Right lobe of liver (tissue), 6 donors: ENCODE measurements at regions not wholly inside any gene's neighbourhood (a gene's known extent, or its start where the extent isn't known, plus 50 kb on each side); places are given as distances from the start of the nearest gene placed in this dataset.
"Not testable (repeated sequence)": the region's sequence is repeated elsewhere in the genome, so short reads cannot be mapped to it uniquely, and the experiment has no call there.

Source experiments
- ATAC-seq, 4 donors: fragments of 200-7000 bp; cut with Tn5 transposase; one replicate each; pipeline ENCODE4 v1.9.1; 2020; ENCODE audit warnings: mild to moderate bottlenecking in 4 of 4, moderate library complexity in 4 of 4
- DNase-seq, 3 donors: peaks; one replicate each; pipeline ENCODE4 v3.0.0-alpha.2; 2020
- H3K27ac ChIP-seq, 3 donors: fragments of 200-600 bp; one replicate each; pipeline ENCODE4 v1.8.0; 2022
- H3K27me3 ChIP-seq, 2 donors: fragments of 200-600 bp; one replicate each; pipeline ENCODE4 v1.8.0; 2022
- H3K36me3 ChIP-seq, 4 donors: fragments of 200-600 bp; sonication (generic) in 1 of 4; one replicate each; pipeline versions ENCODE4 v1.5.1 to v1.8.0; 2017 to 2022; ENCODE audit warnings: control low read depth in 1 of 4
- H3K4me1 ChIP-seq, 4 donors: fragments of 200-600 bp; sonication (generic) in 1 of 4; one replicate each; pipeline versions ENCODE4 v1.5.1 to v1.8.0; 2017 to 2022; ENCODE audit warnings: control low read depth in 1 of 4
- H3K4me3 ChIP-seq, 3 donors: fragments of 200-600 bp; one replicate each; pipeline ENCODE4 v1.8.0; 2022
- H3K9me3 ChIP-seq, 4 donors: fragments of 200-600 bp; sonication (generic) in 1 of 4; one replicate each; pipeline versions ENCODE4 v1.5.1 to v1.8.0; 2017 to 2022; ENCODE audit warnings: control low read depth in 1 of 4
- POLR2A ChIP-seq: fragments of 450-650 bp; IDR thresholded peaks from one replicate; pipeline ENCODE4 v1.6.1; 2017; ENCODE audit warnings: antibody characterized with exemption, mild to moderate bottlenecking
- WGBS: methylation state at CpG from one replicate; pipeline ENCODE4 v1.1.6; 2018; ENCODE audit warnings: low coverage, low lambda C conversion rate; ENCODE audit not compliant: insufficient coverage; ENCODE audit errors: missing lambda C conversion rate; 5-methylcytosine and 5-hydroxymethylcytosine counted together
- intact Hi-C, 2 donors: fragments of 100-400 bp; cut with DNase I; formaldehyde crosslinking; loops; one replicate each; pipeline versions ENCODE4 v1.11.2 to v1.14.1; 2022
- TF ChIP-seq, protein P1 (sequence below), 4 donors: fragments of 200-600 bp in 3 of 4; fragments of 450-650 bp in 1 of 4; IDR thresholded peaks; one replicate each; pipeline versions ENCODE4 v1.5.1 to v1.8.0; 2016 to 2022; ENCODE audit warnings: antibody characterized with exemption in 4 of 4, mild to moderate bottlenecking in 2 of 4
- donor health status: DM: no; HTN: yes; CAD: no.
- donor health status: DM: no; HTN: no; CAD: no.
- donor health status: DM: no; HTN: no; CAD: no.
- donor health status: DM: no; HTN: yes; CAD: no.
- donor health status: DM: no; HTN: yes; CAD: no.

DNA sequence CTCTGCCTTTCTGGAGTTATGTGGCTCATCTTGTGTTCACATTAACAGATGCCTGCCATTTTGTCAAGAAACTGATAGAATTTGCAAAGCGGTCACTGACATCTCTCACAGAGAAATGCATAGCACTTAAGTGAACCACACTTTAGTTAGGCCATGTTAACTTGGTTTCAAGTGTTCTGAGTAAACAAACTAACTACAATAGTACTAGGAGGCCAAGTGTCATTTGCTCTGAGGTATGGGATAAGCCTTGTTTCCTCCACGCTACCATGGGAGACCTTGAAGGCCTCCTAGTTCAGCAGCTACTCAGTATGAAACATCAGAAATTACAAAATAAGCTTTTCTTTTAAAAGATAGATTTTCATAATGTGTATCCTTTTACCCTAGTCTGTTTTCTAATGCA, 143.5 kb upstream of the MARCKS start:
- intact Hi-C loops = no loop called here
- 95% methylated on average over 2 of the region's 2 CpGs for WGBS
- no peak overlapping the region for H3K27ac ChIP-seq
- DNase-seq (no peak), ATAC-seq (no peak)
- TF ChIP-seq, protein P1, sequence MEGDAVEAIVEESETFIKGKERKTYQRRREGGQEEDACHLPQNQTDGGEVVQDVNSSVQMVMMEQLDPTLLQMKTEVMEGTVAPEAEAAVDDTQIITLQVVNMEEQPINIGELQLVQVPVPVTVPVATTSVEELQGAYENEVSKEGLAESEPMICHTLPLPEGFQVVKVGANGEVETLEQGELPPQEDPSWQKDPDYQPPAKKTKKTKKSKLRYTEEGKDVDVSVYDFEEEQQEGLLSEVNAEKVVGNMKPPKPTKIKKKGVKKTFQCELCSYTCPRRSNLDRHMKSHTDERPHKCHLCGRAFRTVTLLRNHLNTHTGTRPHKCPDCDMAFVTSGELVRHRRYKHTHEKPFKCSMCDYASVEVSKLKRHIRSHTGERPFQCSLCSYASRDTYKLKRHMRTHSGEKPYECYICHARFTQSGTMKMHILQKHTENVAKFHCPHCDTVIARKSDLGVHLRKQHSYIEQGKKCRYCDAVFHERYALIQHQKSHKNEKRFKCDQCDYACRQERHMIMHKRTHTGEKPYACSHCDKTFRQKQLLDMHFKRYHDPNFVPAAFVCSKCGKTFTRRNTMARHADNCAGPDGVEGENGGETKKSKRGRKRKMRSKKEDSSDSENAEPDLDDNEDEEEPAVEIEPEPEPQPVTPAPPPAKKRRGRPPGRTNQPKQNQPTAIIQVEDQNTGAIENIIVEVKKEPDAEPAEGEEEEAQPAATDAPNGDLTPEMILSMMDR (IDR thresholded peaks at IDR 0.05) = no peak
- no peak for TF ChIP-seq POLR2A
- H3K4me1 ChIP-seq = no peaks in the 10 kb centered on the region
- H3K36me3 ChIP-seq = no peaks in the 10 kb centered on the region
- H3K9me3 ChIP-seq = no peaks in the 10 kb centered on the region
- H3K4me3 ChIP-seq = no peak overlapping the region
- no peaks in the 10 kb centered on the region for H3K27me3 ChIP-seq

DNA sequence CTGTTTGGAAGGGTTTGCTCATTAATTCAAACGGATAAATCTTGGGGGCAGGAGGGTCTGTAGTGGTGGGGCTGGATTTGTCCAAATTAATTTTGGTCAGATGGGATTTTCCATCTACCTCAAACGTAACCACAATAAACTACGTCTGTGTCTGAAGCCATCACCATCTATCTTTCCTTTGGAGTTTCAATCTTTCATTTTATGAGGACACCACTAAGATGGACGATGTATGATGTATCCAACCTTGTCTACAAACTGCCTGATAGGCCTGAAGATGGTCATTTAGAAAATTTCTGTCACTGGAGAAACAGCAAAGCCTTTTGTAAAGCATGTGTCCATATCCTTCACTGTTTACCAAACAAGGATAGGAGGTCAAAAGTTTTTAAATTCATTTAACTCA, 138.6 kb upstream of the MARCKS start:
- TF ChIP-seq, protein P1 (IDR thresholded peaks at IDR 0.05) = no peak
- no peak for TF ChIP-seq POLR2A
- DNase-seq (no peak), ATAC-seq (no peak)
- Histone ChIP-seq H3K4me3 (no peak overlapping the region), H3K9me3 (no peaks in the 10 kb centered on the region), H3K27me3 (no peaks in the 10 kb centered on the region), H3K36me3 (no peaks in the 10 kb centered on the region), H3K4me1 (no peaks in the 10 kb centered on the region), H3K27ac (no peak overlapping the region)
- 92% methylated on average over 4 of the region's 4 CpGs for WGBS
- intact Hi-C loops = no loop called here

DNA sequence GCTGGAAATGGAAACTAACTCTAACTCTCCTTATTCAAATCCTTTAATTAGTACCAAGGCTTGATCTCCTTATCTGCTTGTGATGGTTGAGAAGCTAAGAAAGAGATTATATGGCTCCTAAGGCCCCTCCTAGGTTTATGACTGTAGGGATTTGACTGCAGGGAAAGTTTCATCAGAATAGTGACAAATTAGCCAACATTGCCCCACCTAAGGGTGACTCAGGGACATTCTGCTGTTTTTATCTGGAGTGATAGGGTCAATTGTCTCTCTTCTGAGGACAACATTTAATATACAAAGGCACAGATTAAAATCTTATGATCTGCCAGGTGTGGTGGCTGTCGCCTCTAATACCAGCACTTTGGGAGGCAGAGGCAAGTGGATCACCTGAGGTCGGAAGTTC, 138.1 kb upstream of the MARCKS start:
- TF ChIP-seq, protein P1 (IDR thresholded peaks at IDR 0.05) = no peak
- TF ChIP-seq POLR2A = no peak
- DNase-seq = no peak
- WGBS = 20% methylated on average over 1 of the region's 2 CpGs
- intact Hi-C loops = no loop called here
- peak; percentile 61 to 95 (median 88) for ATAC-seq
- Histone ChIP-seq H3K4me1 (no peaks in the 10 kb centered on the region), H3K4me3 (no peak overlapping the region), H3K36me3 (no peaks in the 10 kb centered on the region), H3K27ac (no peak overlapping the region), H3K27me3 (no peaks in the 10 kb centered on the region), H3K9me3 (no peaks in the 10 kb centered on the region)

DNA sequence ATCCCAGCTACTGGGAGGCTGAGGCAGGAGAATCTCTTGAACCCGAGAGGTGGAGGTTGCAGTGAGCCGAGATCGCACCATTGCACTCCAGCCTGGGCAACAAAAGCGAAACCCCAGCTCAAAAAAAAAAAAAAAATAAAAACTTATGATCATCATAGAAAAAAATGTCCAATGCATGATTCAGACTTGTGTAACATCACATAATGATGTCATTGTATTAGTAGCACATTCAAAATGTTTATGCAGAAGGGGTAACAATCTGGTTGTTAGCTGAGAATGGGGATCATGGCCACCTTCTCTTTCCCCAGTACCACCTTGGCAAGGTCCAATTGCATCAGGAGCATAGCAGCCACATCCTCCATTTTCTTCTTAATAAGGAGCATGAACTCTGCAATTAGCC, 137.6 kb upstream of the MARCKS start:
- Histone ChIP-seq H3K4me1 (no peaks in the 10 kb centered on the region), H3K27me3 (no peaks in the 10 kb centered on the region), H3K27ac (no peak overlapping the region), H3K4me3 (no peak overlapping the region), H3K9me3 (no peaks in the 10 kb centered on the region), H3K36me3 (no peaks in the 10 kb centered on the region)
- TF ChIP-seq, protein P1 (IDR thresholded peaks at IDR 0.05) = no peak
- TF ChIP-seq POLR2A = no peak
- intact Hi-C loops = no loop called here
- DNase-seq (no peak), ATAC-seq (peak in 1 of 4 donors; percentile 25)
- 97% methylated on average over 4 of the region's 4 CpGs for WGBS

DNA sequence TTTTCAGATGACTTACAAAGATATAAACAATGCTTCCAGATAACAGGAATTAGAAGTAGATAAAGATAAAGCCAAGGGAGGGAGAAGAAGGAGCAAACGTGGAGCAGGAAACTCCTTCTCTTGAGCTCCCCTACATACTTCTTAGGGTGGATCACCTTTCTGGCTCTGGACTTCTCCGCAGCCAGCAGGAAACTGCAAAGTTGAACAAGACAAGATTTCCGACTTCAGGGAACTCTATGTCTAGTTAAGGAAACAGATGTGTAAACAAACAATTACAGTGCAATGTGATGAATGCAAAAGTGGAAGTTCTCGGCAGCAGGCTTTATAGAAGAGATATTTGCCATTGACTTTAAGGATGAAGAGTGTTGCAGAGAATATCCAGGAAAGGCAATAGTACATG, 134.0 kb upstream of the MARCKS start:
- TF ChIP-seq, protein P1 (IDR thresholded peaks at IDR 0.05) = no peak
- TF ChIP-seq POLR2A = no peak
- Histone ChIP-seq H3K27me3 (no peaks in the 10 kb centered on the region), H3K4me1 (no peaks in the 10 kb centered on the region), H3K27ac (no peak overlapping the region), H3K36me3 (no peaks in the 10 kb centered on the region), H3K4me3 (no peak overlapping the region), H3K9me3 (no peaks in the 10 kb centered on the region)
- peak; percentile 34 to 78 (median 50) for ATAC-seq
- intact Hi-C loops = no loop called here
- DNase-seq = no peak
- WGBS = 40% methylated on average over 4 of the region's 4 CpGs

DNA sequence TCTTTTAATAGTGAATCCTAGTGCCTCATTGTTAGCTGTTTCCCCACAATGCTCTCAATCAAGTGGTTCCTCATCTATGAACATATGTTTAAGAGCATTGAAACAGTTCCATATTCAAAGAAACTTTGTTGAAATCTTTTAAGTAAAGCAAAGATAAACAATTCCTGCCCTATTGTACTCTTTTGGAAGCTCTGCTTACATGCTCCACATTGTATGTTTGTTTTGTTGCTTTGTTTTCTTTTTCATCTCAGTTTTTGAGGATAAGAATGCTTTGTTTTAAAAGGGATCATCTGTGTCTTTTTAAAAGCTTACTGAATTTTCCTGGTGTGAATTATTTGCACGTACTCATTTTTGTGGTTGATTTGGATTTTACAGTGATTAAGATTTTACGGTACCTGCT, 132.2 kb upstream of the MARCKS start:
- H3K4me3 ChIP-seq, H3K36me3 ChIP-seq, H3K9me3 ChIP-seq, H3K27me3 ChIP-seq, H3K27ac ChIP-seq, intact Hi-C loops, ATAC-seq, H3K4me1 ChIP-seq, DNase-seq: not testable (repeated sequence)
- 79% methylated on average over 2 of the region's 2 CpGs for WGBS
